ENCODE measurements at regions not wholly inside any gene's neighbourhood (a gene's known extent, or its start where the extent isn't known, plus 50 kb on each side); places are given as distances from the start of the nearest gene placed in this dataset.

DNA sequence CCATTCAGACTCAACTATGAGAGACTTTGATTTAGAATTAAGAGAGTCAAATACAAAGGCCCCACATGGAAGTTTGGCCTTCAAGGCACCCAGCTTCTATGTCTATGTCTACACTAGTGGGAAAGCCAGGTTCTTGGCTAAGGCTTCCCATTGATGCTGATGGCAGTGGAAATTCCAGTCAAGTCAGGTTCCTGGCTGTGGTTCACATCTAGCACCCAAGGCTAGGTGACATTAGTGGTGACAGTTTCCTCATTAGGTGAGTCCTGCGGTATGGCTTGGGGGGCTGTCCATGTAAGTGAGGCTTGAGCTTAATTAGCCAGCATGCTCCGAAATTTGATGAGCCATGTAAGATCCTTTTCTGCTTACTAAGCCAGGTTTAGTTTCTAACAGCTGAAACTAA is 460.9 kb downstream of the RMST start:
- no peak for DNase-seq (ENCODE audit: low read depth, low spot score)

DNA sequence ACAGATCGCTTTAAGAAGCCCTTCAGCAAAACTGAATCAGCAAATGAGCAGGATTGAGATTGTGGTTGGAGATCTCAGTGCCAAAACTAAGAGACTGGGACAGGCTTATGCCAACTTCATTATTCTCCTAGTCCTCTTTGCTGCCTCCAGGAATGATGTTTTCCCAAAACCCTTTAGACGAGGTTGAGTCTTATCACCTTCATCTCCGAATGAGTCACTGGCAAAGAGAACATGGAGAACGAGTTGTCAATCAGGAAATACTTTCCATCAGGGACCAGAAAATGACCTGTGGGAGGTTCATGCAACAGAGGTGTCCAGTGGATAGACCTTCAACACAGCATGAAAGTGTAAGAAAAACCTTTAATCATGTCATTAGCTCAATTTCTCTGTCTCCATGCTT is 461.5 kb downstream of the RMST start:
- DNase-seq (ENCODE audit: low read depth, low spot score): no peak

DNA sequence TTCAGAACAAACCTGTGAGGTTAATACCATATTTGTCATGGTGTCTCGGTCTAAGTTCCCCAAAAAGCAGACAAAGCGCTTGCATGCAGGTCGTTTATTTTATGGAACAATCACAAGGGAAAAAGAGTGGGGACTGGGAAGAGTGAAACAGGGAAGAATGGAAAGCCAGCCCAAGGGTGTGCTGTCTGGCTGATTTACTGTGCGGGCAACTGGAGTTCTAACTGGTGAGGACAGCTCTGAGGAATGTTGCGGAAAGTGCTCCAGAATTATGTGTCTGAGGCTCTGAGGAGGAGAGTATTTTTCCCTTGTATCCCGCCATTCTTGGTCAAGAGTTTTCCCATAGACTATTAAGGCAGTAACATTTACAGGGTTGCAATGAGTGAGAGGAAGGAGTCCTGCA is 465.4 kb downstream of the RMST start:
- DNase-seq (ENCODE audit: low read depth, low spot score): no peak

DNA sequence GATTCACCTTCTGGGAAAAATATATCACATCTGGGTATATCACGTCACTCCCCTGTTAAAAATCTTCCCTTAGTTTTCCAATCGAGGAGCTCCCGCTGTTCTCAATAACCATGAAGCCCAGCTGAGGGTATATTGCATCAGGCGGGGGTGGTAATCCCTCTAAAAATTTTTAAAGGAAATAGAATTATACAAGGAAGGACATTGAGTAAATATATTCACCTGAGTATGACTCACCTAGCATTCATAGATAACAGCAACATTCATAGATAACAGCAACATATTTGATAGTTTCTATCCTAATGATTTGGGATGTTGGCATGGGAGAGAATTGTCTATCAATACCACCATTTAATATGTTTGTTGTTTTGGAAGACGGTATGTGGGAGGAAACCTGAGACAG is 473.6 kb downstream of the RMST start:
- no peak for DNase-seq (ENCODE audit: low read depth, low spot score)

DNA sequence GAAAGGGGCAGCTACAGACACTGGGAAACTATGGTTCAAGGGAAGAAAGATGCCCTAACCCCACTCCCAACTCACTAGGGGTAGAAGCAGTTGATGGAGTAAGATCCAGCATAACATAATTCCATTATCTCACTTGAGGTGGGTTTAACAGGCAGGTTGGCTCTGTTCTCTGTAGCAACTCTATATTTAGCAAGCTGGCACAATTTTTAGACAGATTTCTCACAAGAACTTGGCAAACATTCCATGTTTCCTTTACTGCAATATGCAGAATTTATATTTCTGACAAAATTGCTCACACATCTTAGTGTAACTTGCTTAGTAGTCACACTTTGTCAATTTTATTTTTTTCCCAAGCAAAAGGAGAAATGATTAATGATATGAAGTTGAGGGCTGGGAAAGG is 475.4 kb downstream of the RMST start:
- no peak for DNase-seq (ENCODE audit: low read depth, low spot score)

DNA sequence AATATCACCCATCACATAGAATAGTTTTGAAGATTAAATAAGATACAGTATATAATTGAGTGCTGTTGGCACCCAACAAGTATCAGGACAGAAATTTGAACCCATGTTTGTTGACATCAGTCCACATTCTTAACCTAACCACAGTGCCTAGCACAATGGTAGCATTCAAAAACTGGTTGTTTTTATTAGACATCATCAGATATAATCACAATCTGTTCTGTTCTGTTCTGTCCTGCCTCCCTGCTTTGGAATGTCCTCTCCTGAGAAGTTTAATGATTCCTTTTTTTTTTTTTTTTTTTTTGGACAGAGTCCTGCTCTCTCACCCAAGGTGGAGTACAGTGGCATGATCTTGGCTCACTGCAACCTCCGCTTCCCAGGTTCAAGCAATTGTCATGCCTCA is 476.6 kb downstream of the RMST start:
- no peak for DNase-seq (ENCODE audit: low read depth, low spot score)

DNA sequence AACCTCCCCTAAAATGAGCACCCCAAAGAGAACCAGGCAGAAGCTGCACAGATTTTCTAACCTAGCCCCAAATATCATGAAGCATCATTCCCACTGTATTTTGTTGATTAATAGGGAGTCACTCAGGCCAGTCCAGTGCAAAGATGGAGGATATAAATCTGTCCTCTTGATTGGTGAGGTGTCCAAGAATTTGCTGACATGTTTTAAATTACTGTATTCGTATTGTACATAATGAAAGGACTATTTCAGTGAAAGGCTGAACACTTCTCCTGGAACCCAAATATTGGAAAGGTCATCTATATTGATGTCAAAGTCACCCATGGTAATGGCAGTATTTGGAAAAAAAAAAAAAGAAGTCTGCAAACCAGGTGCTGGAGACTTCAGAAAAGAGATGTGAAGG is 477.5 kb downstream of the RMST start:
- DNase-seq (ENCODE audit: low read depth, low spot score): no peak

DNA sequence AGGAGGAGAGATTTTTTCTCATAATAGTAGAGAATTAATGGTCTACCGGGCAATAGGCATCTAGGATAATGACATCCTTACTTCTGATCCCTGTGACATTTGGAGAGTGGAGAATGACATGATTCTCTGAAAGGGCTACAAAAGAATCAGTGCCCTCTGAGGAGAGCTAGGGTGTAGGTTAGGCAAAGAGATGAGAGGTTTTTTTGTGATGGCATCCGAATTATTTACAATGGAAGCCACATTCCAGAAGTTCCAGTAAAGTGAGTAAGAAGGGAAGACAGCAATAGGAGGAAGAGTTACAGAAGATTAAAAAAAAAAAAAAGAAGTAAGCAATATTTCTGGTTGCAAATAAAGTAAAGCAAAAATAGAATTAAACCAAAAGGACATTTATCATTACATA is 478.0 kb downstream of the RMST start:
- no peak for DNase-seq (ENCODE audit: low read depth, low spot score)

DNA sequence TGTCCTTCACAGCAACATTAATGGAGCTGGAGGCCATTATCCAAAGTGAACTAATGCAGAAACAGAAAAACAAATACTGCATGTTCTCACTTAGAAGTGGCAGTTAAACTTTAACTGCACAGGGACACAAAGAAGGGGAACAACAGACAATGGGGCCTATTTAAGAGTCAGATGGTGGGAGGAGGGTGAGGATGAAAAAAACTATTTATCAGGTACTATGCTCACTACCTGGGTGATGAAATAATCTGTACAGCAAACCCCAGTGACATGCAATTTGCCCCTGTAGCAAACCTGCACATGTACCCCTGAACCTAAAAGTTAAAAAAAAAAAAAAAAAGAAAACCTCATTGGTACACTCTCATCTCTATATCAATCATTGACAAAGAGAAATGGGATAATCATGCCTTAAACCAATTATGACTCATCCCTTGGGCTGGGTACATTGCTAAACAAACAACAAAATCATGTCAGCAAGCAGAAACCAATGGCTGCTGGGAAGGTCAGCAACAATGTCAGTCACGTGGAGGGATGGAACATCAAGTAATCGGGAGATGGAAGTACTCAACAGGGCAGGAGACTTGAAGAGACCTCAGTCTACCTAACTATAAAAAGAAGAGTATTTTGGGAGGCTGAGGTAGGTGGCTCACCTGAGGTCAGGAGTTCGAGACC is 479.2 kb downstream of the RMST start:
- no peak for DNase-seq (ENCODE audit: low read depth, low spot score)

DNA sequence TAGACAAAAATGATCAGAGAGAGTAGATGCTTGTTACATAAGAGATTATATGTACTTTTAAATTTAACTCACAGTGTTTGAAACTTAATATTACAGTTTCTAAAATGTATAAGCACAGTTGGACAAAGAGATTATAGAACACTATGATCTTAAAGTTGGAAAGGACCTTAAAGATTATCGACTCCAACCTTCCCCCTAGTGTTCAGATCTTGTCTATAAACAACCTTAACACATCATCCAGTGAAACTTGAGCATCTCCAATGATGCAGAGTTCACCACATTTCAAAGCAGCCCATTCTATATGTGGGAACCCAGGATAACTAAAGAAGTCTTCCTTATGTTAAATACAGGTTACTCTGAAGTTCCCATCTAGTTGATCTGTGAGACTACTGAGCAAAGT is 480.8 kb downstream of the RMST start:
- DNase-seq (ENCODE audit: low read depth, low spot score): no peak

DNA sequence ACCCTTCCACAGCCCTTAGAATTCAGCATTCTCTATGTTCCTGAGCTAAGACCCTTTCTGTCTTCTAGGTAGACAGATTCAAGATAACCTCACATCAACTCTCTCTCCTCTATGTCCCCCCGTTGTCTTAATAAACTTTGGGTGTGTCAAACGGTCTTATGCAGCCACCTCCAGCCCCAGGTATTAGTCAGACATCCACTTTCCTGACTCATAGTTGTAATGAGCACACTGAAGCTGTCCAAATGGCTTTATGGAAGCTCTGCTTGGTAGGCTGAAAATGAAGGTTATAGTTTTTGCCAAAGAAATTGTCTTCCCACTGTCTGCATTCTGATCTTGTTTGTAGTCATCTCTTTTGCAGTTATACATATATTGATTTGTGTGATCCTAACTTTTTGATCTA is 482.0 kb downstream of the RMST start:
- no peak for DNase-seq (ENCODE audit: low read depth, low spot score)

DNA sequence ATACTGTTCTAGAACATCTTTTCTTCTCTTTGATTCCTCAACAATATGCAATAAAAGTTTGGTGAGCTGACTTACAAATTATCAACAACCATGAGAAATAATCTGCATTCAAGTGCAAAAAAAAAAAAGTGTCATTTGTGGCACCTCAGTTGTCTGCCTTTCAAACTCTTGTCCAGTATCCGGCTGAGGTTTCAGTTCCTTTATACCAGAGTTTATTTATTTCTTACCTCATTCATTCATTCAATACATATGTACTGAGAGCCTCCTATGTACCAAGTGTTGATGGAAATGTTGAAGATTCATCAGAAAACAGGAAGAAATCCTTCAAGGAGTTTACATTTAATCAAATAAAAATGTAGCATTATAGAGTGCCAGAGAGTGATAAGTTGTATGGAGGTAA is 484.1 kb downstream of the RMST start:
- DNase-seq (ENCODE audit: low read depth, low spot score): no peak

DNA sequence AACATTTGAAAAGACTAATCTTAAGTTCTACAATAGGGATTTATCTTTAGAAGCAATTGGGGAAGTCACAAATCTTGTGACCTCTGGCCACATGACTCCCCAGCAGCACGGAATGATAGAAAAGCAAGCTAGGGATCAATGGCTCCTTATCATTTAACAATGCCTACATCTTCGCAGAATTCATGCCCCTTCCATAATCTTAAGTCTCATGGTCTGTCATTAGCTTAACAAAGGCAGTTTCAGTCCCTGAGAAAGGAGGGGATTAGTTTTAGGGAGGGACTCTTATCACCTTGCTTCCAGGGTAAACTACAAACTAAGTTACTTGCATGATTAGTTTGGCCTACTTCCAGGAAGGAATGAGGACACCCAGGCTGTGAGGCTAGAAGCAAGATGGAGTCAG is 486.0 kb downstream of the RMST start:
- DNase-seq (ENCODE audit: low read depth, low spot score): no peak

DNA sequence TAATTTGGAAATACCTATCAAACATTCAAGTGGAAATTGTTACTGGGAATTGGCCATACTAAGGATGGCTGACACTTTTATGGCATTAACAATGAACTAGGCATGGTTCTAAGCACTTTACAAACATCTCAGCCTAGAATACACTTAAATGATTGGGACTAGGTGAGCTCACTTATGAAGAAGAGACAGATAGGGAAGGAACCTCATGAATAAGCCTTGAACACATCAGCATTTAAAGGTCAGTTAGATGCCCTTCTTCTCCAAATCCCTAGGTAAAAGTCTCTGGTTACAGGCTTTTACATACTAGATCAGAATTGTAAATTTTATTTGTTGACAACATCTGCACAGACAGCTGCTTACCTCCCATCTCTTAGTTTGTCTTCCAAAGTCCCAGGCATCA is 488.6 kb downstream of the RMST start:
- no peak for DNase-seq (ENCODE audit: low read depth, low spot score)

DNA sequence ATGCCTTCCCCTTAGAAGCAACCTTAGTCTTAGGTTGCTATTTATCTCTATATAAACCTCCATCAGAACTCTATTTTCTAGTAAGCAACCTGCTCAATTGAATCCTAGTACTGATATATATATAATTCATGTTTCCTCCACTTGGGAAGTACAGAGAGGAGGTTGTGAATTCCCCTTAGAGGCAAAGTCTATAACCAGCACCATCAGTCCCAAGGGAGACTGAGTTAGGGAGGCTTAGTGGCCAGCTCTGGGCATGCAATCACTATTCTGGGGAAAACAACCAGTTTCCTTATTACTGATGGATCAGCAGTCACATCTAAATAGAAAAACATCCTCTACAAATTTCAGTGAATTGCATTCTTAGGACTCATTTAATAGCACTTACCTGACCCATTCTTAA is 489.1 kb downstream of the RMST start:
- no peak for DNase-seq (ENCODE audit: low read depth, low spot score)

DNA sequence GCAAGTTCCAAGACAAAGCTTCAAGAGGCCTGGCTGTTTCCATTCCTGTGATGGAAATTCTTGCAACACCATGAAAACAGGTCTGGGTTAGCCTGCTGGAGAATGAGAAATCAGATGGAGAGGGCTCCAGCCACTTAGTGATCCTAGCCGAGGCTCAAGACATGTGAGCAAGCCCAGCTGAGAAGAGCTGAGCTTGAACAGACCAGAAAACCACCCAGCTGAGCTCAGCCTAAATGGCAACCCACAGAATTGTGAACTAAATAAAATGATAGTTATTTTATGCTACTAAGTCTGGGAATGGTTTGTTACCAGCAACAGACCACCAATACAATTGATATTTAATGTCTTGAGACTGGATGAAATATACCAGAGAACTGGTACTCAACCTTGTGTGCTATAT is 494.5 kb downstream of the RMST start:
- DNase-seq (ENCODE audit: low read depth, low spot score): no peak

DNA sequence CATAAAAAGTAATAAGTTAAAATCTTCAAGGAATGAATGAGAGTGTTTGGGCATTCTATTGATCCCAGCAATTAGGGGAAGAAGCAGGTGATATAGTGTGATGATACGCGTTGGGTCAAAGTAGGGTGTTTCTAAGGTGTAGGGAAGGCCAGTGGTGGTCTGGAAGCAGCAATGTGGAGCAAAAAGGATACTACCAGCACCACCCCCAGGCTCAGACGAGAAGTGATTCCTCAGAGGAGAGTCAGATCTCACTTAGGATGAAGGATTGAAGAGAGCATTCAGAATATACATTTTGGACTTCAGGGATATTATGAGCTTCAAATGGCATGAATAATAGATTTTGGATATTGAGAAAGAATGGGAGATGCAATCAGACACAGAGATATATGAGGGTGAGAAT is 497.6 kb downstream of the RMST start:
- DNase-seq (ENCODE audit: low read depth, low spot score): no peak

DNA sequence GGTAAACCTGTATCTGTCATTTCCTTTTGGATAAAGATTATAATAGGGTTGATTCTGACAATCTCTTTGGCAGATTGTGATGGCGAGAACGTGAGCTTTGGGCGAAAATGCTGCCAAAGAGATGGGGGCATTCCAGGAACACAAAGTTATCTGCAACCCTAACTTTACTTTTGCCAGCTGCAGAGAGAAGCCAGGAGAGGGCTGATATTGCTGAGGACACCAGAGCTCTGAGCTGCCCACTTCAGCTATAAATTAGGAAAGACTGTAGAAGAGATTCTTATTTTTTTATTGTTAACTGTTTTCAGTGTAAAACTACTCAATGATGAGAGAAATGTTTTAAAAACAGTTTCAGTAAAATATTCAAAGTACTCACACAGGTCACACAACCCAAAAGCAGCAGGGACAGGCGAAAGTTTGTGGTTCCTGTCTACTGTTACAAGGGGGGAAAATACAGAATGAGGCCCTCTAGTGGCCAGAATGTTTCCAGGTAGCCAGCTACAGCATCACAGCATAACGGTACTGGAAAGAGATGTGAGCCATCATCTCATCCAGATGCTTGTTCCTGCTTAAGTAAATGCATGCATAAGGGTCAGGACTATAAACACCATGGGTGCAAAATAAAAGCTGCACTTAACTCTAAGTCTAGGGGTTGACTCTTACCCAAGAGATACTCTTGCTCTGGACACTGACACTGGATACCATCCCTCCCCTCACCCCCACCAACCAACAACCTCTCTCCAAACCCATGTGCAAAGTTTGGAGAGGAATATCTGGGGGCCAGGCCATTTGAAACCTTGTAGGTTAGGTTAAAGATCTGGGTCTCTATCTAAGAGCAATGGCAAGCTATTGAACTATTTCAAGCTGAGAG is 498.4 kb downstream of the RMST start:
- DNase-seq (ENCODE audit: low read depth, low spot score): no peak

DNA sequence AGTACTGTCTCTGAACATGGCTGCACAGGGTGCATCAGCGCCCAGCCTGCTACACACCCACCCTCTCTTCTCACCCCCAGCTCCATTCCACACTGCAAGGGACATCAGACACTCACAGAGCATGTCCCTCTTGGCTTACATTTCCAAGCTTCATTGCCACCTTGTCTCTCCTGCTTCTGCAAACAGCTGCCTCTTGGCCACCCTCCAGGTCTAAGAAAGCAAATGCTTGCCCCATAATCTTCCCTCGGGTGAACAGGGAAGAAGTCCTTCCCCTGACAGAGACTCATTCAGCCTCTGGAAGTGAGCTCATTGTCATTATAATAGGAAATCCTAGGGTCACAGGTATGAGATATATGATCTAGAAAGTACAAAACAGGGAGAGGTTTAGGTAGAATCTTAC is 505.2 kb downstream of the RMST start:
- DNase-seq (ENCODE audit: low read depth, low spot score): no peak

DNA sequence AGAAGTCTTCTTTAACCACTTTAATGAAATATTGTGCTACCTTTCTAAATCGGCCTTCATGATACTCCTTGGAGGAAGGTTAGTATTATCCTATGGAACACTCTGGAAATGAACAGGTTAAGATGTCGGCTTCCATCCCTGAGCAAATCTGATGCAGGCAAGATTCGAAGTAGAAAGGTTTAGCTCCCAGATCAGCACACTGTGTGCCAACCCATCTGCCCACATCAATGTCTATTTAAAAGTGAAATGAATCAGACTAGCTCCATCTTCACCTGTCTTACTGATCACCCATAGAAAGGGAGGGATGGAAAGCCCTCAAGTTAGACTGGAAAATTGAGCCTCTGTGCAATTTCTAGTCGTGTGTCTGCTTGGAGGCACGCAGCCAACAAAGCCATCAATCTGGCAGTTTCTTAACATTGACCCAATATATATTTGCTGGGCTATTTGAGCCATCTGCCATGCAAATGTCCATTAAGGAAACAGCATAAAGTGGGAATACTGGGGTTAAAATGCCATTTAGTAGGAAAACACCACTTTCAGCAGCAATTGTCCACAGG is 506.1 kb downstream of the RMST start:
- no peak for DNase-seq (ENCODE audit: low read depth, low spot score)

DNA sequence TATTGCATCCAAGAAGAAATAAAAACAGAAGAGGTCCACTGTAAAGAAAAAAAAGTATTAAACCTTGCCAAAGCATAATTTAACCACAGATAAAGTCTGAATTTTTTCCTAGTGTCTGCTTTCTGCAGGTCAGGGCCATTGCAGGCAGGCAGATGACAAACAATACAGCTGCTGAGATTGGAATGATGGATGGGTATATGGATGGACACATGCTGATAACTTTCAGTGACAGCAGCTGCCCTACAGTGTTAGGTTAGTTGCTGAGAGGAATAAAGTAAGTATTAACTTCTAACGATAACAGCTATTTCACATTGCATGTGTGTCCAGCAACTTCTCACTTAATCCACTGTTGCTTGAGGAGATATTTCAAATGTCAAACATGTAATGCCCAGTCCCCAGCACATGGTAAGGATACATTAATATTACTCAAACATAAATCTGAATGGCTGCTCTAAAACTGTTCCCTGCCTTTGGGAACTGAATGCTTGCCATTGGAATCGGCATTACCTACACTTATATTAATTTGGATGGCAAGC is 515.3 kb downstream of the RMST start:
- no peak for DNase-seq (ENCODE audit: low read depth, low spot score)

DNA sequence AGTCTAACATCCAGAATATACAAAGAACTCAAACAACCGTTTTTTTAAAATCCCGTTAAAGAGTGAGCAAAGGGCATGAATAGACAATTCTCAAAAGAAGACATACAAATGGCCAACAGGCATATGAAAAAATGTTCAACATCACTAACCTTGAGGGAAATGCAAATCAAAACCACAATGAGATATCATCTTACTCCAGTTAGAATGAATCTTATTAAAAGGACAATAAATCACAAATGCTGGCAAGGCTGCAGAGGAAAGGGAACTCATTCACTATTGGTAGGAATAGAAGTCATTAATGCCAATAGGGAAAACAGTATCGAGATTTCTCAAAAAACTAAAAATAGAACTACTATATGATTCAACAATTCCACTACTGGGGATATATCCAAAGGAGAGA is 520.1 kb downstream of the RMST start:
- DNase-seq (ENCODE audit: low read depth, low spot score): no peak

DNA sequence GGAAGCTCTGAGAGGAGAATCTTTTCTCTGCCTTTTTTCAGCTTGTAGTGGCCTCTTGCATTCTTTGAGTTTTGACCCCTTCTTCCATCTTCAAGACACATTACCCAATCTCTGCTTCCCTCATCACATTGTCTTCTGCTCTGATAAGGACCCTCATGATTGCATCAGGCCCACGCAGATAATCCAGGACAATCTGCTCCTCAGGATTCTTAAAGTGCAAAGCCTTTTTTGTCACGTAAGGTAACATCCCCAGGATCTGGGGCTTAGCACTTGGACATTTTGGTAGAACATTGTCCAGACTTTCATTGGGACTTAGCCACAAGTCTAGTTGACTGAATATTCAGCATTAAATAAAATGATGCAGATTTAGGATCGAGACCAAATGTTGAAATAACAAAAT is 521.2 kb downstream of the RMST start:
- no peak for DNase-seq (ENCODE audit: low read depth, low spot score)

Measured in smooth muscle cell of the brain vasculature (primary cell).